ENCODE measurements at regions not wholly inside any gene's neighbourhood (a gene's known extent, or its start where the extent isn't known, plus 50 kb on each side); places are given as distances from the start of the nearest gene placed in this dataset.

GRCh38 chr10:123474700-123475099 lies 191.5 kb upstream of the GPR26 start:
- Mint-ChIP-seq H3K36me3 (ENCODE audit: insufficient read depth in 1 of 3, low read depth in 3 of 3) (peaks cover 0 to 2% (median 0%) of the 10 kb centered on the region in 3 experiments; a peak in 1 of 7 replicates), H3K27me3 (ENCODE audit: low read depth) (no peaks in the 10 kb centered on the region; the same call in none of the 2 replicates), H3K27ac (no peak overlapping the region), H3K4me3 (no peak overlapping the region), H3K4me1 (peaks cover 68 to 75% of the 10 kb centered on the region in 2 experiments), H3K9me3 (no peaks in the 10 kb centered on the region)
- Histone ChIP-seq H4K5ac (ENCODE audit: insufficient read length, low read depth, low read length) (no peak overlapping the region), H3K27me3 (ENCODE audit: insufficient read depth, low read length) (no peaks in the 10 kb centered on the region), H3K56ac (ENCODE audit: insufficient read length, low read depth, low read length) (no peak overlapping the region), H2BK12ac (ENCODE audit: insufficient read length, low read depth, low read length) (no peak overlapping the region), H3K9ac (ENCODE audit: extremely low read depth, insufficient read length, low read length) (no peak overlapping the region), H4K20me1 (ENCODE audit: control insufficient read depth, insufficient read depth, insufficient read length) (no peaks in the 10 kb centered on the region), H3K4me1 (ENCODE audit: insufficient read depth, low read length) (peaks cover 6% of the 10 kb centered on the region), H3K4me2 (ENCODE audit: insufficient read depth, insufficient read length, low read length) (no peak overlapping the region), H4K8ac (replicated peaks; ENCODE audit: insufficient read length, low read depth, low read length) (no peak overlapping the region), H3K23ac (ENCODE audit: insufficient read length, low read depth, low read length) (no peak overlapping the region), H3K27ac (ENCODE audit: insufficient read length, low read depth, low read length) (no peak overlapping the region), H3K14ac (ENCODE audit: insufficient read depth, low read length) (no peak overlapping the region; the same call in 1 of the 2 replicates), H3T11ph (ENCODE audit: low read length) (no peak overlapping the region), H3K79me1 (ENCODE audit: insufficient read depth, low read depth, low read length, poor library complexity, severe bottlenecking) (no peaks in the 10 kb centered on the region), H2AK5ac (ENCODE audit: insufficient read length, low read length) (no peak overlapping the region), H3K9me3 (ENCODE audit: control insufficient read depth, low read depth, low read length) (no peaks in the 10 kb centered on the region), H2AFZ (ENCODE audit: low read length) (no peak overlapping the region), H2BK15ac (ENCODE audit: low read depth, low read length) (no peak overlapping the region), H3K4ac (ENCODE audit: low read depth, low read length) (no peak overlapping the region), H3K79me2 (ENCODE audit: insufficient read depth, low read length) (no peaks in the 10 kb centered on the region), H2BK5ac (ENCODE audit: insufficient read length, low read length) (no peak overlapping the region), H2BK120ac (ENCODE audit: low read depth, low read length, poor library complexity, severe bottlenecking) (no peak overlapping the region), H3K23me2 (ENCODE audit: insufficient read length, low read depth, low read length, poor library complexity, severe bottlenecking) (no peaks in the 10 kb centered on the region), H2BK20ac (ENCODE audit: low read depth, low read length, poor library complexity, severe bottlenecking) (no peak overlapping the region), H4K91ac (ENCODE audit: insufficient read length, low read depth, low read length) (no peak overlapping the region), H3K18ac (ENCODE audit: insufficient read length, low read depth, low read length) (no peak overlapping the region)
- no peak for TF ChIP-seq CTCF (conservative IDR thresholded peaks at IDR 0.05)
- DNase-seq, result no peak
- no CpG with 5 or more reads among the region's 4 CpGs for WGBS (ENCODE audit: extremely low coverage, insufficient read length, low lambda C conversion rate)

Data from H9 (cell line).